NB4 (cell line): ENCODE measurements at regions not wholly inside any gene's neighbourhood (a gene's known extent, or its start where the extent isn't known, plus 50 kb on each side); places are given as distances from the start of the nearest gene placed in this dataset.

ENCODE experiments used
- CTCF ChIP-seq: IDR thresholded peaks from one replicate; pipeline ENCODE4 v1.5.1; 2012; ENCODE audit warnings: low read depth, low read length
- POLR2A ChIP-seq: IDR thresholded peaks from 2 replicates; pipeline ENCODE4 v1.6.1; 2011; ENCODE audit warnings: mild to moderate bottlenecking; ENCODE audit not compliant: insufficient read length; ENCODE audit errors: extremely low read depth

- TF ChIP-seq POLR2A (no peak), CTCF (no peak)
These were observed 327.5 kb upstream of the IGFBP7 start for GRCh38 chr4:57437649-57438048.
